Panc1 (cell line): ENCODE measurements at regions not wholly inside any gene's neighbourhood (a gene's known extent, or its start where the extent isn't known, plus 50 kb on each side); places are given as distances from the start of the nearest gene placed in this dataset.

Experiments used
- CTCF ChIP-seq: fragments of 450-650 bp; IDR thresholded peaks from 2 replicates; pipeline ENCODE4 v1.5.1; 2017; ENCODE audit warnings: mild to moderate bottlenecking
- POLR2AphosphoS5 ChIP-seq: IDR thresholded peaks from 2 replicates; pipeline ENCODE4 v1.6.1; 2012; ENCODE audit warnings: mild to moderate bottlenecking, low read depth, low read length, moderate library complexity
- SIN3A ChIP-seq: IDR thresholded peaks from 2 replicates; pipeline ENCODE4 v1.6.1; 2012; ENCODE audit warnings: low read depth, mild to moderate bottlenecking, low read length, moderate library complexity, borderline replicate concordance; ENCODE audit not compliant: insufficient read depth
- TCF7L2 ChIP-seq: IDR thresholded peaks from 2 replicates; pipeline ENCODE4 v1.6.1; 2011; ENCODE audit warnings: mild to moderate bottlenecking, low read depth, low read length, inconsistent platforms
- TF ChIP-seq, protein P1 (sequence below), 2 experiments: IDR thresholded peaks; 2 replicates each; pipeline ENCODE4 v1.6.1; 2011 to 2012; ENCODE audit warnings: low read depth in 2 of 2, control low read depth in 1 of 2, low read length in 1 of 2, mild to moderate bottlenecking in 1 of 2, moderate library complexity in 1 of 2; ENCODE audit not compliant: insufficient read depth in 1 of 2

DNA sequence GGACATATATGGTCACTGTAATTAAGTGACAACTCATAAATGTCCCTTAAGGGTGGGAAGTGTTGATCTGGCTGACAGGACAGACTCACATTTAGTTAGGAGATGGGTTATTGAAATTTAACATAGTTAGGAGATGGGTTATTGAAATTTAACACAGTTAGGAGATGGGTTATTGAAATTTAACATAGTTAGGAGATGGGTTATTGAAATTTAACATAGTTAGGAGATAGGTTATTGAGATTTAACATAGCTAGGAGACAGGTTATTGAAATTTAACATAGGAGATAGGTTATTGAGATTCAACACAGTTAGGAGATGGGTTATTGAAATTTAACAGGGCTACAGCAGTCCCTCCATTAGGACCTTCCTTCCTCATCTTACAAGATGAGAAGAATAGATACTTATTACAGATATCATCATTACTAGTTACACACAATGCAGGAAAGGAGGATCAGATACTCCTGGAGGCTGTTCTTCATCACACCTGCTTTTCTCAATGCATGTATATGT is 98.5 kb downstream of the MTNR1B start:
- TF ChIP-seq CTCF = no peak
- TF ChIP-seq SIN3A = no peak
- no peak for TF ChIP-seq TCF7L2
- no peak for TF ChIP-seq POLR2AphosphoS5
- TF ChIP-seq, protein P1, sequence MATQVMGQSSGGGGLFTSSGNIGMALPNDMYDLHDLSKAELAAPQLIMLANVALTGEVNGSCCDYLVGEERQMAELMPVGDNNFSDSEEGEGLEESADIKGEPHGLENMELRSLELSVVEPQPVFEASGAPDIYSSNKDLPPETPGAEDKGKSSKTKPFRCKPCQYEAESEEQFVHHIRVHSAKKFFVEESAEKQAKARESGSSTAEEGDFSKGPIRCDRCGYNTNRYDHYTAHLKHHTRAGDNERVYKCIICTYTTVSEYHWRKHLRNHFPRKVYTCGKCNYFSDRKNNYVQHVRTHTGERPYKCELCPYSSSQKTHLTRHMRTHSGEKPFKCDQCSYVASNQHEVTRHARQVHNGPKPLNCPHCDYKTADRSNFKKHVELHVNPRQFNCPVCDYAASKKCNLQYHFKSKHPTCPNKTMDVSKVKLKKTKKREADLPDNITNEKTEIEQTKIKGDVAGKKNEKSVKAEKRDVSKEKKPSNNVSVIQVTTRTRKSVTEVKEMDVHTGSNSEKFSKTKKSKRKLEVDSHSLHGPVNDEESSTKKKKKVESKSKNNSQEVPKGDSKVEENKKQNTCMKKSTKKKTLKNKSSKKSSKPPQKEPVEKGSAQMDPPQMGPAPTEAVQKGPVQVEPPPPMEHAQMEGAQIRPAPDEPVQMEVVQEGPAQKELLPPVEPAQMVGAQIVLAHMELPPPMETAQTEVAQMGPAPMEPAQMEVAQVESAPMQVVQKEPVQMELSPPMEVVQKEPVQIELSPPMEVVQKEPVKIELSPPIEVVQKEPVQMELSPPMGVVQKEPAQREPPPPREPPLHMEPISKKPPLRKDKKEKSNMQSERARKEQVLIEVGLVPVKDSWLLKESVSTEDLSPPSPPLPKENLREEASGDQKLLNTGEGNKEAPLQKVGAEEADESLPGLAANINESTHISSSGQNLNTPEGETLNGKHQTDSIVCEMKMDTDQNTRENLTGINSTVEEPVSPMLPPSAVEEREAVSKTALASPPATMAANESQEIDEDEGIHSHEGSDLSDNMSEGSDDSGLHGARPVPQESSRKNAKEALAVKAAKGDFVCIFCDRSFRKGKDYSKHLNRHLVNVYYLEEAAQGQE (IDR thresholded peaks at IDR 0.05; ENCODE audit: insufficient read depth in 1 of 2, low read depth in 2 of 2, low read length in 1 of 2) = no peak
